Stomach smooth muscle (tissue), 2 donors: ENCODE measurements at regions not wholly inside any gene's neighbourhood (a gene's known extent, or its start where the extent isn't known, plus 50 kb on each side); places are given as distances from the start of the nearest gene placed in this dataset.
"Not testable (repeated sequence)": the region's sequence is repeated elsewhere in the genome, so short reads cannot be mapped to it uniquely, and the experiment has no call there.

Experiments
- H3K27ac ChIP-seq: one replicate; pipeline ENCODE4 v1.7.0; 2013; ENCODE audit warnings: mild to moderate bottlenecking, low read length, inconsistent platforms
- H3K27me3 ChIP-seq, 2 donors: one replicate each; pipeline ENCODE4 v1.7.0; 2013; ENCODE audit warnings: low read length in 2 of 2; ENCODE audit not compliant: insufficient read depth in 2 of 2, control insufficient read depth in 1 of 2
- H3K36me3 ChIP-seq, 2 donors: one replicate each; pipeline ENCODE4 v1.7.0; 2013; ENCODE audit warnings: low read length in 2 of 2; ENCODE audit not compliant: control insufficient read depth in 2 of 2, insufficient read depth in 2 of 2
- H3K4me1 ChIP-seq: one replicate; pipeline ENCODE4 v1.7.0; 2013; ENCODE audit warnings: low read length; ENCODE audit not compliant: control insufficient read depth, insufficient read depth
- H3K4me3 ChIP-seq, 2 donors: one replicate each; pipeline ENCODE4 v1.7.0; 2013; ENCODE audit warnings: low read length in 2 of 2
- H3K9ac ChIP-seq, 2 donors: one replicate each; pipeline ENCODE4 v1.7.0; 2013; ENCODE audit warnings: low read length in 2 of 2, mild to moderate bottlenecking in 1 of 2
- H3K9me3 ChIP-seq, 2 donors: one replicate each; pipeline ENCODE4 v1.7.0; 2013; ENCODE audit warnings: low read length in 2 of 2; ENCODE audit not compliant: control insufficient read depth in 2 of 2
- donor health status: healthy.
- donor health status: Pancreatic carcinoma.

GRCh38 chr18:4549164-4549872 is 94.2 kb upstream of the DLGAP1 start:
- no peak overlapping the region for H3K9ac ChIP-seq
- H3K4me3 ChIP-seq = no peak overlapping the region
- no peaks in the 10 kb centered on the region for H3K36me3 ChIP-seq
- no peaks in the 10 kb centered on the region for H3K9me3 ChIP-seq
- H3K4me1 ChIP-seq = no peaks in the 10 kb centered on the region
- no peak overlapping the region for H3K27ac ChIP-seq
- H3K27me3 ChIP-seq = no peaks in the 10 kb centered on the region

GRCh38 chr18:4547126-4547525 is 92.0 kb upstream of the DLGAP1 start:
- no peaks in the 10 kb centered on the region for H3K4me1 ChIP-seq
- H3K4me3 ChIP-seq = no peak overlapping the region
- H3K27me3 ChIP-seq = no peaks in the 10 kb centered on the region
- H3K27ac ChIP-seq = no peak overlapping the region
- no peak overlapping the region for H3K9ac ChIP-seq
- no peaks in the 10 kb centered on the region for H3K36me3 ChIP-seq
- no peaks in the 10 kb centered on the region for H3K9me3 ChIP-seq

- Histone ChIP-seq H3K27ac (no peak overlapping the region), H3K4me3 (no peak overlapping the region), H3K27me3 (no peaks in the 10 kb centered on the region), H3K4me1 (no peaks in the 10 kb centered on the region), H3K36me3 (no peaks in the 10 kb centered on the region), H3K9ac (no peak overlapping the region), H3K9me3 (no peaks in the 10 kb centered on the region)
Measured at GRCh38 chr18:4544142-4544541, 89.0 kb upstream of the DLGAP1 start.

GRCh38 chr18:4543711-4544110 is 88.6 kb upstream of the DLGAP1 start:
- no peaks in the 10 kb centered on the region for H3K4me1 ChIP-seq
- no peak overlapping the region for H3K27ac ChIP-seq
- H3K27me3 ChIP-seq = no peaks in the 10 kb centered on the region
- no peaks in the 10 kb centered on the region for H3K36me3 ChIP-seq
- no peak overlapping the region for H3K9ac ChIP-seq
- H3K9me3 ChIP-seq = no peaks in the 10 kb centered on the region
- H3K4me3 ChIP-seq = no peak overlapping the region

- Histone ChIP-seq H3K9me3 (no peaks in the 10 kb centered on the region), H3K9ac (no peak overlapping the region), H3K36me3 (no peaks in the 10 kb centered on the region), H3K27ac (no peak overlapping the region), H3K4me3 (no peak overlapping the region), H3K27me3 (no peaks in the 10 kb centered on the region), H3K4me1 (no peaks in the 10 kb centered on the region)
Measured at GRCh38 chr18:4541588-4541987, 86.5 kb upstream of the DLGAP1 start.

- Histone ChIP-seq H3K27me3 (no peaks in the 10 kb centered on the region), H3K9me3 (peaks cover 0 to 3% of the 10 kb centered on the region in 2 donors), H3K36me3 (no peaks in the 10 kb centered on the region), H3K9ac (no peak overlapping the region), H3K27ac (no peak overlapping the region), H3K4me3 (no peak overlapping the region), H3K4me1 (no peaks in the 10 kb centered on the region)
Measured at GRCh38 chr18:4536447-4536846, 81.3 kb upstream of the DLGAP1 start.

GRCh38 chr18:4528405-4528804 is 73.3 kb upstream of the DLGAP1 start:
- Histone ChIP-seq H3K4me1 (no peaks in the 10 kb centered on the region), H3K4me3 (no peak overlapping the region), H3K9me3 (no peaks in the 10 kb centered on the region), H3K36me3 (no peaks in the 10 kb centered on the region), H3K9ac (no peak overlapping the region), H3K27ac (no peak overlapping the region), H3K27me3 (no peaks in the 10 kb centered on the region)

GRCh38 chr18:4527826-4528225 is 72.7 kb upstream of the DLGAP1 start:
- H3K9ac ChIP-seq, H3K4me3 ChIP-seq, H3K4me1 ChIP-seq, H3K27me3 ChIP-seq, H3K27ac ChIP-seq, H3K9me3 ChIP-seq, H3K36me3 ChIP-seq: not testable (repeated sequence)

GRCh38 chr18:4524096-4524495 is 69.0 kb upstream of the DLGAP1 start:
- Histone ChIP-seq H3K9me3 (no peaks in the 10 kb centered on the region), H3K27ac (no peak overlapping the region), H3K4me1 (no peaks in the 10 kb centered on the region), H3K27me3 (no peaks in the 10 kb centered on the region), H3K4me3 (no peak overlapping the region), H3K9ac (no peak overlapping the region), H3K36me3 (no peaks in the 10 kb centered on the region)

- H3K9me3 ChIP-seq = no peaks in the 10 kb centered on the region
Measured at GRCh38 chr18:4511166-4511565, 56.1 kb upstream of the DLGAP1 start.

GRCh38 chr18:4510711-4511110 is 55.6 kb upstream of the DLGAP1 start:
- Histone ChIP-seq H3K4me3 (no peak overlapping the region), H3K36me3 (no peaks in the 10 kb centered on the region), H3K9ac (no peak overlapping the region), H3K27ac (no peak overlapping the region), H3K9me3 (no peaks in the 10 kb centered on the region), H3K27me3 (no peaks in the 10 kb centered on the region), H3K4me1 (no peaks in the 10 kb centered on the region)

More at GRCh38 chr18:4511166-4511565, 56.1 kb upstream of the DLGAP1 start:
- Histone ChIP-seq H3K4me3 (no peak overlapping the region), H3K4me1 (no peaks in the 10 kb centered on the region), H3K27me3 (no peaks in the 10 kb centered on the region), H3K27ac (no peak overlapping the region), H3K9ac (no peak overlapping the region), H3K36me3 (no peaks in the 10 kb centered on the region)
